GM12878 (cell line): ENCODE measurements at regions not wholly inside any gene's neighbourhood (a gene's known extent, or its start where the extent isn't known, plus 50 kb on each side); places are given as distances from the start of the nearest gene placed in this dataset.

Experiments
- ATAC-seq: fragments of 200-7000 bp; cut with Tn5 transposase; 3 replicates; pipeline ENCODE4 v1.9.1; 2020; ENCODE audit warnings: mild to moderate bottlenecking, moderate library complexity
- BruUV-seq: library from RNA; stranded (reverse); fragments of 400-500 nt; replicated peaks from 2 replicates; lab custom pipeline; 2021; lab: Mats Ljungman, UMichigan
- CTCF ChIA-PET: fragments of 300-600 bp; sonication (Branson Sonifier 250); formaldehyde crosslinking; extraction: SDS; loops from one replicate; lab custom pipeline; 2021; ENCODE audit warnings: inconsistent platforms; lab: Yijun Ruan, JAX
- POLR2A ChIA-PET: fragments of 350-600 bp; formaldehyde crosslinking; extraction: SDS; loops from one replicate; lab custom pipeline; 2021; ENCODE audit warnings: inconsistent platforms; lab: Charles Lee
- RAD21 ChIA-PET: fragments of 300-600 bp; sonication (Branson Sonifier 250); formaldehyde crosslinking; loops from one replicate; lab custom pipeline; 2023; ENCODE audit warnings: antibody characterized with exemption; ENCODE audit not compliant: unreplicated experiment; lab: Charles Lee
- SMC1A ChIA-PET: fragments of 300-600 bp; sonication (Branson Sonifier 250); formaldehyde crosslinking; loops from one replicate; lab custom pipeline; 2023; ENCODE audit not compliant: unreplicated experiment, uncharacterized antibody; lab: Charles Lee
- DNase-seq: peaks from one replicate; pipeline ENCODE4 v3.0.0-alpha.2; 2011; ENCODE audit warnings: low read depth, low spot score
- FAIRE-seq: peaks from 3 replicates; lab custom pipeline; 2011; peaks lifted over from hg19 to GRCh38; lab: Jason Lieb, UNC
- H2AFZ ChIP-seq: 2 replicates; pipeline ENCODE4 v1.6.0; 2011; ENCODE audit warnings: low read depth, low read length, control low read depth; ENCODE audit not compliant: control insufficient read depth
- H3K27ac ChIP-seq: 2 replicates; pipeline ENCODE4 v1.5.1; 2011; ENCODE audit warnings: control low read depth; ENCODE audit not compliant: control insufficient read depth, insufficient read depth
- H3K27me3 ChIP-seq, 2 experiments: replicated peaks in 1 of 2; 2 replicates each; pipeline versions ENCODE4 v1.6.0 to v1.6.1; 2011; ENCODE audit warnings: low read length in 1 of 2; ENCODE audit not compliant: control insufficient read depth in 2 of 2, insufficient read depth in 2 of 2
- H3K36me3 ChIP-seq, 2 experiments: 2 replicates each; pipeline ENCODE4 v1.5.1; 2011; ENCODE audit warnings: low read length in 1 of 2; ENCODE audit not compliant: control insufficient read depth in 2 of 2, insufficient read depth in 2 of 2
- H3K4me1 ChIP-seq: 2 replicates; pipeline ENCODE4 v1.6.1; 2011; ENCODE audit warnings: mild to moderate bottlenecking, low read length, moderate library complexity, mixed read lengths; ENCODE audit not compliant: control insufficient read depth, insufficient read depth
- H3K4me2 ChIP-seq: 2 replicates; pipeline ENCODE4 v1.6.0; 2011; ENCODE audit warnings: control low read depth; ENCODE audit not compliant: control insufficient read depth, insufficient read depth
- H3K4me3 ChIP-seq: fragments of 200-600 bp; sonication (generic); 2 replicates; pipeline ENCODE4 v1.5.1; 2016
- H3K79me2 ChIP-seq: 2 replicates; pipeline ENCODE4 v1.6.0; 2011; ENCODE audit warnings: low read length; ENCODE audit not compliant: control insufficient read depth, insufficient read depth
- H3K9ac ChIP-seq: 2 replicates; pipeline ENCODE4 v1.8.0; 2011; ENCODE audit warnings: low read length, control low read depth, mixed read lengths; ENCODE audit not compliant: control insufficient read depth, insufficient read depth
- H3K9me3 ChIP-seq: replicated peaks from 3 replicates; pipeline ENCODE4 v1.5.1; 2011; ENCODE audit warnings: mild to moderate bottlenecking, low read length; ENCODE audit not compliant: control insufficient read depth, insufficient read depth
- H4K20me1 ChIP-seq: 2 replicates; pipeline ENCODE4 v1.6.0; 2011; ENCODE audit not compliant: control insufficient read depth, insufficient read depth
- BRCA1 ChIP-seq: IDR thresholded peaks from 2 replicates; pipeline ENCODE4 v1.6.1; 2011; ENCODE audit warnings: low read depth, low read length, improper control_type of control experiment
- CEBPZ ChIP-seq: fragments of 150-350 bp; IDR thresholded peaks from 2 replicates; pipeline ENCODE4 v1.6.1; 2016; ENCODE audit warnings: low read depth, low read length
- IKZF1 ChIP-seq: fragments of 450-650 bp; conservative IDR thresholded peaks from 2 replicates; pipeline ENCODE4 v1.6.1; 2017; ENCODE audit warnings: antibody characterized with exemption, mild to moderate bottlenecking
- IRF4 ChIP-seq: IDR thresholded peaks from 2 replicates; pipeline ENCODE4 v1.6.1; 2011; ENCODE audit warnings: low read depth, low read length
- PAX5 ChIP-seq: IDR thresholded peaks from 2 replicates; pipeline ENCODE4 v1.6.1; 2011; ENCODE audit warnings: low read depth, low read length, borderline replicate concordance
- POLR2AphosphoS5 ChIP-seq: IDR thresholded peaks from 2 replicates; pipeline ENCODE4 v1.6.1; 2011; ENCODE audit warnings: mild to moderate bottlenecking, low read length, inconsistent platforms
- RAD21 ChIP-seq: IDR thresholded peaks from 2 replicates; pipeline ENCODE4 v1.6.1; 2011; ENCODE audit warnings: mild to moderate bottlenecking, low read depth, low read length, moderate library complexity; ENCODE audit not compliant: insufficient read depth
- SUPT20H ChIP-seq: IDR thresholded peaks from 2 replicates; pipeline ENCODE4 v1.6.1; 2011; ENCODE audit warnings: low read depth, mild to moderate bottlenecking, low read length, moderate library complexity, borderline replicate concordance; ENCODE audit not compliant: control insufficient read depth
- SUZ12 ChIP-seq: fragments of 200-600 bp; sonication (generic); IDR thresholded peaks from one replicate; pipeline ENCODE4 v1.6.1; 2018; ENCODE audit warnings: antibody characterized with exemption, mild to moderate bottlenecking; ENCODE audit not compliant: unreplicated experiment
- ZNF207 ChIP-seq: fragments of 450-650 bp; IDR thresholded peaks from 2 replicates; pipeline ENCODE4 v1.6.1; 2014; ENCODE audit warnings: antibody characterized with exemption, mild to moderate bottlenecking, borderline replicate concordance
- WGBS: methylation state at CpG from one replicate; pipeline ENCODE4 v1.1.6; 2016; ENCODE audit warnings: low lambda C conversion rate; ENCODE audit not compliant: insufficient replicate concordance, insufficient coverage; ENCODE audit errors: missing lambda C conversion rate; 5-methylcytosine and 5-hydroxymethylcytosine counted together
- in situ Hi-C: fragments of 300-500 bp; cut with MboI; formaldehyde crosslinking; loops from 9 replicates; pipeline ENCODE4 v1.14.3; 2018; ENCODE audit warnings: mixed read lengths
- intact Hi-C: fragments of 100-400 bp; cut with micrococcal nuclease; formaldehyde crosslinking; loops from one replicate; pipeline ENCODE4 v1.14.2; 2022; ENCODE audit not compliant: unreplicated experiment
- TF ChIP-seq, protein P1 (sequence below): fragments of 450-650 bp; formaldehyde crosslinking; IDR thresholded peaks from 2 replicates; pipeline ENCODE4 v1.4.0; 2020; ENCODE audit warnings: mild to moderate bottlenecking, moderate library complexity
- TF ChIP-seq, protein P2 (sequence below): IDR thresholded peaks from 2 replicates; pipeline ENCODE4 v1.6.1; 2011; ENCODE audit warnings: low read depth, low read length, improper control_type of control experiment, borderline replicate concordance

GRCh38 chr15:96972201-96972600 is 641.7 kb downstream of the NR2F2 start:
- Histone ChIP-seq H3K9me3 (no peaks in the 10 kb centered on the region), H3K4me1 (no peaks in the 10 kb centered on the region), H3K27ac (no peak overlapping the region), H3K9ac (no peak overlapping the region), H3K36me3 (no peaks in the 10 kb centered on the region), H3K4me3 (no peak overlapping the region), H3K79me2 (no peaks in the 10 kb centered on the region), H2AFZ (no peak overlapping the region), H3K4me2 (no peak overlapping the region), H4K20me1 (no peaks in the 10 kb centered on the region)
- FAIRE-seq: no peak
- ChIA-PET RAD21 (no interaction called here), POLR2A (no interaction called here), SMC1A (interaction anchor here (1.7 kb wide), 1 partner anchor 11 kb away, joined by 3 read pairs; no protein-coding TSS in a partner anchor)
- in situ Hi-C loops: no loop called here
- WGBS: 69% methylated on average over 1 of the region's 1 CpG
- DNase-seq: no peak
- no peak for ATAC-seq
- intact Hi-C loops: no loop called here
- BruUV-seq: no TSS peak
- TF ChIP-seq POLR2AphosphoS5 (no peak), ZNF207 (no peak), SUPT20H (no peak), IRF4 (no peak), IKZF1 (no peak), PAX5 (no peak), BRCA1 (no peak), CEBPZ (no peak), SUZ12 (no peak), RAD21 (no peak)
- TF ChIP-seq, protein P1, sequence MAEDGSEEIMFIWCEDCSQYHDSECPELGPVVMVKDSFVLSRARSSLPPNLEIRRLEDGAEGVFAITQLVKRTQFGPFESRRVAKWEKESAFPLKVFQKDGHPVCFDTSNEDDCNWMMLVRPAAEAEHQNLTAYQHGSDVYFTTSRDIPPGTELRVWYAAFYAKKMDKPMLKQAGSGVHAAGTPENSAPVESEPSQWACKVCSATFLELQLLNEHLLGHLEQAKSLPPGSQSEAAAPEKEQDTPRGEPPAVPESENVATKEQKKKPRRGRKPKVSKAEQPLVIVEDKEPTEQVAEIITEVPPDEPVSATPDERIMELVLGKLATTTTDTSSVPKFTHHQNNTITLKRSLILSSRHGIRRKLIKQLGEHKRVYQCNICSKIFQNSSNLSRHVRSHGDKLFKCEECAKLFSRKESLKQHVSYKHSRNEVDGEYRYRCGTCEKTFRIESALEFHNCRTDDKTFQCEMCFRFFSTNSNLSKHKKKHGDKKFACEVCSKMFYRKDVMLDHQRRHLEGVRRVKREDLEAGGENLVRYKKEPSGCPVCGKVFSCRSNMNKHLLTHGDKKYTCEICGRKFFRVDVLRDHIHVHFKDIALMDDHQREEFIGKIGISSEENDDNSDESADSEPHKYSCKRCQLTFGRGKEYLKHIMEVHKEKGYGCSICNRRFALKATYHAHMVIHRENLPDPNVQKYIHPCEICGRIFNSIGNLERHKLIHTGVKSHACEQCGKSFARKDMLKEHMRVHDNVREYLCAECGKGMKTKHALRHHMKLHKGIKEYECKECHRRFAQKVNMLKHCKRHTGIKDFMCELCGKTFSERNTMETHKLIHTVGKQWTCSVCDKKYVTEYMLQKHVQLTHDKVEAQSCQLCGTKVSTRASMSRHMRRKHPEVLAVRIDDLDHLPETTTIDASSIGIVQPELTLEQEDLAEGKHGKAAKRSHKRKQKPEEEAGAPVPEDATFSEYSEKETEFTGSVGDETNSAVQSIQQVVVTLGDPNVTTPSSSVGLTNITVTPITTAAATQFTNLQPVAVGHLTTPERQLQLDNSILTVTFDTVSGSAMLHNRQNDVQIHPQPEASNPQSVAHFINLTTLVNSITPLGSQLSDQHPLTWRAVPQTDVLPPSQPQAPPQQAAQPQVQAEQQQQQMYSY (CRISPR knock-in tag): no peak
- TF ChIP-seq, protein P2, sequence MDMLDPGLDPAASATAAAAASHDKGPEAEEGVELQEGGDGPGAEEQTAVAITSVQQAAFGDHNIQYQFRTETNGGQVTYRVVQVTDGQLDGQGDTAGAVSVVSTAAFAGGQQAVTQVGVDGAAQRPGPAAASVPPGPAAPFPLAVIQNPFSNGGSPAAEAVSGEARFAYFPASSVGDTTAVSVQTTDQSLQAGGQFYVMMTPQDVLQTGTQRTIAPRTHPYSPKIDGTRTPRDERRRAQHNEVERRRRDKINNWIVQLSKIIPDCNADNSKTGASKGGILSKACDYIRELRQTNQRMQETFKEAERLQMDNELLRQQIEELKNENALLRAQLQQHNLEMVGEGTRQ: no peak
- TF ChIP-seq, all 136 proteins: peak for 0
- no peaks in the 10 kb centered on the region for H3K27me3 ChIP-seq
- CTCF ChIA-PET: interaction anchor here (1.3 kb wide), 1 partner anchor 14 kb away, joined by 3 read pairs; no protein-coding TSS in a partner anchor
